H9 (cell line): ENCODE measurements at regions not wholly inside any gene's neighbourhood (a gene's known extent, or its start where the extent isn't known, plus 50 kb on each side); places are given as distances from the start of the nearest gene placed in this dataset.

Experiments used
- DNase-seq: peaks from one replicate; pipeline ENCODE4 v3.0.0-alpha.2; 2017
- H2AFZ ChIP-seq: one replicate; pipeline ENCODE4 v1.6.1; 2013; ENCODE audit warnings: mild to moderate bottlenecking, low read length, control low read depth, moderate library complexity
- H2AK5ac ChIP-seq: 2 replicates; pipeline ENCODE4 v1.6.1; 2013; ENCODE audit warnings: low read length, control low read depth, mixed read lengths; ENCODE audit not compliant: insufficient read length
- H2BK120ac ChIP-seq: one replicate; pipeline ENCODE4 v1.6.1; 2013; ENCODE audit warnings: low read depth, mild to moderate bottlenecking, low read length, control low read depth, inconsistent platforms; ENCODE audit not compliant: poor library complexity, severe bottlenecking
- H2BK12ac ChIP-seq: 2 replicates; pipeline ENCODE4 v1.6.1; 2013; ENCODE audit warnings: low read length, control low read depth, mixed read lengths, low read depth; ENCODE audit not compliant: insufficient read length
- H2BK15ac ChIP-seq: 2 replicates; pipeline ENCODE4 v1.6.1; 2013; ENCODE audit warnings: low read depth, low read length, control low read depth
- H2BK20ac ChIP-seq: one replicate; pipeline ENCODE4 v1.6.1; 2013; ENCODE audit warnings: low read depth, mild to moderate bottlenecking, low read length, control low read depth, inconsistent platforms; ENCODE audit not compliant: poor library complexity, severe bottlenecking
- H2BK5ac ChIP-seq: 2 replicates; pipeline ENCODE4 v1.6.1; 2013; ENCODE audit warnings: low read length, control low read depth, mixed read lengths; ENCODE audit not compliant: insufficient read length
- H3K14ac ChIP-seq: 2 replicates; pipeline ENCODE4 v1.6.1; 2013; ENCODE audit warnings: low read length, control low read depth; ENCODE audit not compliant: insufficient read depth
- H3K18ac ChIP-seq: 2 replicates; pipeline ENCODE4 v1.6.1; 2013; ENCODE audit warnings: low read depth, mild to moderate bottlenecking, mixed read lengths, low read length, control low read depth; ENCODE audit not compliant: insufficient read length
- H3K23ac ChIP-seq: 2 replicates; pipeline ENCODE4 v1.6.1; 2013; ENCODE audit warnings: low read length, control low read depth, mixed read lengths, low read depth; ENCODE audit not compliant: insufficient read length
- H3K23me2 ChIP-seq: 2 replicates; pipeline ENCODE4 v1.6.1; 2013; ENCODE audit warnings: low read depth, mild to moderate bottlenecking, mixed read lengths, low read length, control low read depth; ENCODE audit not compliant: insufficient read length, poor library complexity, severe bottlenecking
- H3K27ac ChIP-seq: 2 replicates; pipeline ENCODE4 v1.5.1; 2013; ENCODE audit warnings: low read length, control low read depth, mixed read lengths, low read depth; ENCODE audit not compliant: insufficient read length
- H3K27me3 ChIP-seq: 2 replicates; pipeline ENCODE4 v1.6.1; 2013; ENCODE audit warnings: low read length, control low read depth, inconsistent platforms; ENCODE audit not compliant: insufficient read depth
- H3K4ac ChIP-seq: 2 replicates; pipeline ENCODE4 v1.6.1; 2013; ENCODE audit warnings: low read depth, mild to moderate bottlenecking, control low read depth, inconsistent platforms, low read length, moderate library complexity
- H3K4me1 ChIP-seq: 2 replicates; pipeline ENCODE4 v1.6.1; 2013; ENCODE audit warnings: low read length, control low read depth, inconsistent platforms; ENCODE audit not compliant: insufficient read depth
- H3K4me2 ChIP-seq: 2 replicates; pipeline ENCODE4 v1.6.1; 2013; ENCODE audit warnings: low read length, control low read depth, mixed read lengths; ENCODE audit not compliant: insufficient read length, insufficient read depth
- H3K56ac ChIP-seq: 2 replicates; pipeline ENCODE4 v1.6.1; 2013; ENCODE audit warnings: low read depth, mild to moderate bottlenecking, mixed read lengths, low read length, control low read depth; ENCODE audit not compliant: insufficient read length
- H3K79me1 ChIP-seq: 2 replicates; pipeline ENCODE4 v1.6.1; 2013; ENCODE audit warnings: low read depth, mild to moderate bottlenecking, moderate library complexity, low read length, control low read depth, inconsistent platforms; ENCODE audit not compliant: insufficient read depth, poor library complexity, severe bottlenecking
- H3K79me2 ChIP-seq: 2 replicates; pipeline ENCODE4 v1.6.1; 2013; ENCODE audit warnings: low read length, control low read depth, inconsistent platforms; ENCODE audit not compliant: insufficient read depth
- H3K9ac ChIP-seq: 2 replicates; pipeline ENCODE4 v1.6.1; 2013; ENCODE audit warnings: low read length, control low read depth, mixed read lengths; ENCODE audit not compliant: insufficient read length; ENCODE audit errors: extremely low read depth
- H3K9me3 ChIP-seq: one replicate; pipeline ENCODE4 v1.6.1; 2013; ENCODE audit warnings: low read depth, low read length, inconsistent platforms; ENCODE audit not compliant: control insufficient read depth
- H3T11ph ChIP-seq: one replicate; pipeline ENCODE4 v1.6.1; 2013; ENCODE audit warnings: mild to moderate bottlenecking, low read length, control low read depth, inconsistent platforms
- H4K20me1 ChIP-seq: one replicate; pipeline ENCODE4 v1.6.1; 2013; ENCODE audit not compliant: control insufficient read depth, insufficient read length, insufficient read depth
- H4K5ac ChIP-seq: 2 replicates; pipeline ENCODE4 v1.6.1; 2013; ENCODE audit warnings: low read depth, mild to moderate bottlenecking, mixed read lengths, low read length, control low read depth; ENCODE audit not compliant: insufficient read length
- H4K8ac ChIP-seq: replicated peaks from 2 replicates; pipeline ENCODE4 v1.6.1; 2013; ENCODE audit warnings: low read length, control low read depth, mixed read lengths, low read depth; ENCODE audit not compliant: insufficient read length
- H4K91ac ChIP-seq: 2 replicates; pipeline ENCODE4 v1.6.1; 2013; ENCODE audit warnings: low read depth, mild to moderate bottlenecking, moderate library complexity, mixed read lengths, low read length, control low read depth; ENCODE audit not compliant: insufficient read length
- H3K27ac Mint-ChIP-seq, 3 experiments: 2 replicates in 2 of 3; 3 replicates in 1 of 3; pipeline ENCODE4 v1.8.0; 2020 to 2021; ENCODE audit warnings: mixed read lengths in 3 of 3, mild to moderate bottlenecking in 1 of 3, moderate library complexity in 1 of 3
- H3K27me3 Mint-ChIP-seq: 2 replicates; pipeline ENCODE4 v1.8.0; 2021; ENCODE audit warnings: low read depth, mild to moderate bottlenecking, moderate library complexity, mixed read lengths
- H3K36me3 Mint-ChIP-seq, 3 experiments: 2 replicates in 2 of 3; 3 replicates in 1 of 3; pipeline ENCODE4 v1.8.0; 2020 to 2021; ENCODE audit warnings: low read depth in 3 of 3, mixed read lengths in 3 of 3; ENCODE audit not compliant: insufficient read depth in 1 of 3
- H3K4me1 Mint-ChIP-seq, 2 experiments: 2 replicates each; pipeline ENCODE4 v1.8.0; 2020; ENCODE audit warnings: mixed read lengths in 2 of 2
- H3K4me3 Mint-ChIP-seq, 2 experiments: 2 replicates in 1 of 2; 3 replicates in 1 of 2; pipeline ENCODE4 v1.8.0; 2020 to 2021; ENCODE audit warnings: mild to moderate bottlenecking in 2 of 2, mixed read lengths in 2 of 2, moderate library complexity in 1 of 2
- H3K9me3 Mint-ChIP-seq, 2 experiments: 2 replicates in 1 of 2; 3 replicates in 1 of 2; pipeline ENCODE4 v1.8.0; 2020; ENCODE audit warnings: mild to moderate bottlenecking in 2 of 2, mixed read lengths in 2 of 2, moderate library complexity in 1 of 2
- CTCF ChIP-seq: fragments of 200-600 bp; sonication (generic); conservative IDR thresholded peaks from 3 replicates; pipeline ENCODE4 v1.8.0; 2021; ENCODE audit warnings: antibody characterized with exemption, mild to moderate bottlenecking
- WGBS: extraction: QIAGEN DNeasy Blood & Tissue Kit; methylation state at CpG from one replicate; pipeline ENCODE4 v1.1.7; 2013; ENCODE audit warnings: missing lambda C conversion rate, low lambda C conversion rate, mixed read lengths; ENCODE audit not compliant: insufficient read length; ENCODE audit errors: extremely low coverage; 5-methylcytosine and 5-hydroxymethylcytosine counted together

- Histone ChIP-seq H4K91ac (no peak overlapping the region), H3K27ac (no peak overlapping the region), H2BK5ac (no peak overlapping the region), H3K18ac (no peak overlapping the region), H4K20me1 (no peaks in the 10 kb centered on the region), H3K9ac (no peak overlapping the region), H3K14ac (no peak overlapping the region), H2AFZ (no peak overlapping the region), H3K23me2 (no peaks in the 10 kb centered on the region), H2AK5ac (no peak overlapping the region), H3K4me1 (peaks cover 6% of the 10 kb centered on the region; the same call in 1 of the 2 replicates), H4K8ac (no peak overlapping the region), H3K23ac (no peak overlapping the region), H3K4ac (no peak overlapping the region), H2BK15ac (no peak overlapping the region), H3K27me3 (no peaks in the 10 kb centered on the region; the same call in 1 of the 2 replicates), H3K4me2 (no peak overlapping the region), H2BK12ac (no peak overlapping the region), H3K79me1 (no peaks in the 10 kb centered on the region), H3K9me3 (no peaks in the 10 kb centered on the region), H3K79me2 (no peaks in the 10 kb centered on the region), H2BK20ac (no peak overlapping the region), H3K56ac (no peak overlapping the region), H3T11ph (no peak overlapping the region), H2BK120ac (no peak overlapping the region), H4K5ac (no peak overlapping the region)
- WGBS: no CpG with 5 or more reads among the region's 1 CpG
- Mint-ChIP-seq H3K4me3 (no peak overlapping the region), H3K27ac (no peak overlapping the region), H3K36me3 (0 out of 7 replicates have a peak, but pooled peaks cover 0 to 3% (median 0%) of the 10 kb centered on the region in 3 experiments), H3K27me3 (peaks cover 4% of the 10 kb centered on the region; the same call in 1 of the 2 replicates), H3K4me1 (peaks cover 17% of the 10 kb centered on the region in 2 experiments), H3K9me3 (peaks cover 0 to 4% of the 10 kb centered on the region in 2 experiments; a peak in 1 of 5 replicates)
- DNase-seq: no peak
- no peak for TF ChIP-seq CTCF
Measured at GRCh38 chr6:137373296-137373695, 120.9 kb downstream of the OLIG3 start.
